ENCODE measurements at regions not wholly inside any gene's neighbourhood (a gene's known extent, or its start where the extent isn't known, plus 50 kb on each side); places are given as distances from the start of the nearest gene placed in this dataset.

DNA sequence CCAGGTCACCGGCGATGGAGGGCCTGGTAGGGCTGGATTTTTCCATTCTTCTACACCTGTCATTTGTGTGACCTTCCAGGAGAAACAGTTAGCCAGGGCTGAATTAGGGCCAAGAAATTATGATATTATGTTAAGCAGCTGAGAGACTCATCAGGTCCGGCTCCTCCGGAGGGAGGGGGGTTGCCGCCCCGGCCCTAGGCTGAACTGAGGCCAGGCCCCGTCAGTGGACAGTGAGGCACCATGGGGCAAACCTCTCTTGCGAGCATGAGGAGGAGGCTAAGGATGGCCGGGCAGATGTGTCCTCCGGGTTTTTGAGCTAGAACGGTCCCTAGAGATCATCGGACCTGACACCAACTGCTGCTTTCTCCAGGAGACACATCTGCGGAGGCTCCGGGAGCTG lies 150.1 kb downstream of the SOX11 start:
- DNase-seq (ENCODE audit: low spot score), result no peak

DNA sequence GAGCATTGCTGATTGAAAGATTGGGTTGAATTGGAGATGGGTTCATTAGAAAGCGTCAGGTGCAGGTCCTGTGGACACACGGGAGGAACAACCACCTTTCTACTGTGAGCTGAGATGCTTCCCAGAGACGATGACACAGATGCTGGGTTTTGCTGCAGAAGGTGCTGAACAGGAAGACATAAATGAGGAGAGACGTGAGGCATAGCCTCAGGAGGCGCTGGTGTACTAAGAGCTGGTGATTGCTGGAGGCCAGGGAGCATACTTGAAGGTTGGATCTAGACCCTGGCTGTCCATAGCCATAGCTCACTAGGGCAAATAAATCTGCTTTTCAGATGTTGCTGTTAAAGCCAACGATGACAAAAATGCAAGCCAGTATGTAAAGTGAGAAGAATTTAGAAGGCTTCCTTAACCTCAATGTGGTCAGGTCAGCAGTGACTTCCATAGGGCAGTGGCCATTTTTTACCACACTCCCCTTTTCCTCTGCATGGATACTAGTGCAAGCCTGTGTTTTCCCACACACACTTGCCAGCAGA lies 153.7 kb downstream of the SOX11 start:
- no peak for DNase-seq (ENCODE audit: low spot score)

DNA sequence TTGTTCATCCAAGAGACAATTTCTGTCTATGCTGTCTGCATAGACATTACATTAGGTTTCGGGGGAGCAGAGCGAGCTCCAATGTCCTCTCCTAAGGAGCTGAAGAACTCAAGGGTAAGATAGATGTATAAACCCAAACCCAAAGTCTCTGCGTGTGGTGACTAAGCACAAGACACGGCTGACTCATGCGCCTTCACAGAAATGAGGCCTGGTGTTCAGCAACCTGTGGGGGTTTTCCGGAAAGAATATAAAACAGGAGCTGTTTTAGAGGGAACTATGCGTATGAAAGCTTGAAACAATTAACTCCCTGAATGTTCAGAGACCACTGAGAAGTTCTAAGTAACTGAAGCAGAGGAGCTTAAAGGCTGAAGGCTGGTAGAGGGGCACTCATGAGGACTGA lies 154.7 kb downstream of the SOX11 start:
- no peak for DNase-seq (ENCODE audit: low spot score)

DNA sequence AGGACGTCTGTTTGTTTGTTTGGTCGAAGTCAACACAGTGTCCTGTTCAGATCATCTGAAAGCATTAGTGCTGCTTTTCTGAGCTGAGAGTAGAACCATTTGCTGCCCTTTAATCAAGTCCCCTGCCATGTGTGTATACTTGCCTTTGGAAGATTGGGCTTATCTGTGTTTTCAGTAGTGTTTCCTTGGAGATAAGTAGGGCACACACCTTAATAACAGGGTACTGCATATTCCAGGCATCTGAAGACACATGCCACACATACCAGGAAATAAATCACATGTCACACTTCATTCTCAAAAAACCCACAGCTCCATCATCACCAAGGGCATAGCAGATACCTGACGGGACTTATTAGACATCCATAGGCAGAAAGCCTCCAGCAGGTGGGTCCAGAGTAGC lies 157.4 kb downstream of the SOX11 start:
- DNase-seq (ENCODE audit: low spot score), result no peak

DNA sequence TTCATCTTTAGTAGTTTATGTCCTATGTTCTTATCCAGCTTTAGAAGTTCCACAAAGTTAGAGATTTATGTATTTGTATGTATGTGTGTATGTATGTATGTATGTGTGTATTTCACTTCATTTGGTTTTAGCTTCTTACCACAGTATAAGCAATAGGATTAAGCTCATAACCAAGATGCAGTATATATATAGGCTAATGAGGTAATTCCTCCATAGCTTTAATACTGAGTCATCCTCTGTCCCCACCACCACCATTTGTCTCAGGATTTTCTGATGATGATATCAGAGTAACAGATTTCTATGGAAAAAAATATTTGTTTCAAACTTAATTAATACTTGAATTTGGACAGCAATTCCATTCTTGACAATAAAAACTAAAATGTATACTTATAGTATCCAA lies 159.2 kb downstream of the SOX11 start:
- no peak for DNase-seq (ENCODE audit: low spot score)

DNA sequence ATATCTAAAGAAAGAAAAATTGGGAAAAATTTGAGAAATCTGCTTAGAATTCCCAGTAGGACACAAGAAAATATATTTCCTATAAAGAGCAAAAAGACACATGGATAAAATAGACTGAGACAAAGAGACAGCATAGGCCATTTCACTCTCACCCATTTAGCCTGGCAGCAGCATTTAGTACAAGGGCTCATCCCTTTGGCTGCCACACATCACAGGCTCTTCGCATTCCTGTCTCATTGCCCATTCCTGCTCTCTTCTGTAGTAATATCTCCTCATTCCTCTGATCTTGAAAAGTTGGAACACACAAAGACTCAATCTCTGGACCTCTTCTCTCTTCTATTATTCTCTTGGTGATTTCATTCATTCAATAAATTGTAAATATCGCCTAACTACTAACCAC lies 162.6 kb downstream of the SOX11 start:
- no peak for DNase-seq (ENCODE audit: low spot score)

DNA sequence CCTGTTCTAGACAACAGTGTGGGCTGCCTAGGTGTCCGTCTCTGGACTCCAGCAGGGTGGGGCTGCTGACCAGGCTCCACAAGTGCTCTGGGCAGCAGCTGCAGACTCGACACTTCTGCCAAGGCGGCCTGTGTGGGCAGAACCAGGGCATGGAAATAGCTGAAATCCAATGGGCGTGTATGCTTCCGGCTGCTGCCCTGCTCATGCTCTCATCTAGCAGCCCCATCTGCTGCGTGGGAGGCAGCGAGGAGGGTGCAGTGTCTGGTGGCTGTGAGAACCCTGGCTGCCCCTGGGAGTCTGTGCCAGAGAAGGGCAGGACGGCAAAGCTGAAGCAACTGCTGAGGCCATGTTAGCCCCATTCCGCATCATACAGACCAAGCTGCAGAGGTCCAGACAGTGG lies 174.9 kb downstream of the SOX11 start:
- DNase-seq (ENCODE audit: low spot score), result no peak

DNA sequence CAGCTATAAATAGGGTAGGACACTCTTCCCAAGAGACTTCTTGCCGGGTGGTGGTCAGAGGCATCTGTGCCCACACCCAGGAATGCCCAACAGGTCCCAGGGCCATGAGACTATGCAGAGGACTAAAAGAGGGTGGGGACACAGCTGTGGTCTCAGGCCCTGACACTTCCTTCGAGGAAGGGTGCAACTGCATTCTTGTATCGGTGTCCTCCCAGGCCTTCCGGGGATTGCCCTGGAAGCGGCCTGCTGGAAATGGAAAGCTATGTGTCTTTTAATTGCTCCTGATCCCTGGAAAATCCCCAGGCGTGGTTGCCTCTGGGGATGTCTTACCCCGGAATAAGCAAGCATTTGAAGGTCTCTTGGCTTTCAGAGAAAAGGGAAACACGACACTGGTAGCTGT lies 176.7 kb downstream of the SOX11 start:
- DNase-seq (ENCODE audit: low spot score), result no peak

DNA sequence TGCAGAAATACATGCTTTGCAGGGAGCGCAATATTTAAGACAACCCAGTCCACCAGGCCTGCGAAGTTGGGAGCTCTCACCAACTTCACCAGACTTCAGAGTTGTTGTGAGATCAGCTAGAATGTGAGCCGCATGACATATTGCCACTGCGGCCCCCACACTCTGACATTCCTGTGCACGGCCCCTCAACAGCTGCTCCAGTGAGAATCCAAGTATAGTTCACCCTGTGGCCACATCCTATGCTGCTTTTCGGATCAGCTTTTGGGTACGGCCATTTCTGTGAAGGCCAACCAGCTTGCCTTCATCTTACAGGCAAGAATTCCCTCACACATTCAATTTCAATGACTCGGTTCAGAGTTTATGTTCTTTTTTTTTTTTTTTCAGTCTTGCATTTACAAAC lies 177.8 kb downstream of the SOX11 start:
- DNase-seq (ENCODE audit: low spot score), result no peak

DNA sequence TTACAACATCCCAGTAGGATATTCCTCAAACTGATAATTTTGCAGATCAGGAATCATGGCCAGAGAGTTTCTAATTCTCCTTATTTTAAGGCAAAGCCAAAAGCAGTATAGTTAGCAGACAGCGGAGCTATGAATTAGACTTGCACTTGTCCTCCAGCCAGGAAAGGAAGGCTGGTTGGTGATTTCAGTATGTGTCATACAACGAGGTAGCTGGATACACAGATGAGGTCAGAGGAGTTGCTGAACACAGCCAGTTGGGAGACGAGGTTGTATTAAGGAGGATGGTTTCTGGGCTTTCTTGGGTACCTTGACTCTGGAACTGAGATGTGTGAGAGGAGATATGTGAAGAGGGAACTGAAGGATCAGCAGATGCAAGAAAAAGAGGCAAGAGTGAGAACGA lies 185.2 kb downstream of the SOX11 start:
- DNase-seq (ENCODE audit: low spot score), result no peak

DNA sequence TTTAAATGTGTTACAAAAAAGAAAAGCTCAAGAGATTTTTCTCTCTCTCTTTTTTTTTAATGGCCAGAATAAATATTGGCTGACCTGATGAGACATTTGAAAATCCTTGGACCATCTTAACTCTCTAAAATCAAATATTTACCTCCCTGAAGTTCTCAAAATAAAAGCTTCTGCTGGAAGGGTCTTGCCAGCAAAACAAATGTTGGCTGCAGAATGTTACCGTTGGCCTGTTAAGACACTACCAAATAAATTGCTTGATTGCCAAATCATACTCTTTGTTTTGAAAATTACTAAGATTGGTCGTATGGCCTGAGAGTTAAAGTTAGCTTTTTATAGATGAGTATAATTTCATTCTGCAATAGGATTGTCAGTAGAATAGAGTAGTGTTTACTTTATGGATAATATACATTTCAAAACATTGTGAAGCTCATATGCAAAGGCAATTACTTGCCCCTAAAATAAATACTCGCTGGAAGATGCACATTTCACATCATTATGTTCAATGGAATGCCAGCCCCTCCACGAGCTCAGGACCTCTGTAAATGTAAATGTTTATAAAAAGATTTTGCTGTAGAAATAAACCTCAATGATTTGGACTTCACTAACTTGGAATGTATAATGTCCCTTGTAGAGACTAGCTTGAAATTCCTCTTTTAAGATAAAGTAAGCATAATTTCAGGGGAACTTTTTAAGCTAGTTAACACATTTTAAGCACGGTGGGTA lies 193.4 kb downstream of the SOX11 start:
- no peak for DNase-seq (ENCODE audit: low spot score)

DNA sequence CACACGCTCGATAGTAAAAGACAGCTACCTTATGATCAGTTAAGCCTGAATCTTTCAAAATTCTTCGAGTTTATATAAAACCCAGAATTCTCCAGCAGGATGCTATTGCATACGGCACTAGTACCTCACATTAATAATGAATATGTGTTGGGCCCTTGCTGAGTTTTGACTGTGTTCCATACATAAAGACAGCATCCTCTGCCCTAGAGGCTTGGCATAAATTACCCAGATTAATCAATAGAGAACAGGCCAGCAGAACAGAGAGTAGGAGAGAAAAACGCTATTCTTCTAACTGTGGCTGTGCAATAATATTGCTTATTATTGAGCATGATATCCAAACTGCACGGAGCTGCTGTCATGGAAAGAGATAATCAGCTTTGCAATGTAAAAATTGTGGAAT lies 194.3 kb downstream of the SOX11 start:
- no peak for DNase-seq (ENCODE audit: low spot score)

DNA sequence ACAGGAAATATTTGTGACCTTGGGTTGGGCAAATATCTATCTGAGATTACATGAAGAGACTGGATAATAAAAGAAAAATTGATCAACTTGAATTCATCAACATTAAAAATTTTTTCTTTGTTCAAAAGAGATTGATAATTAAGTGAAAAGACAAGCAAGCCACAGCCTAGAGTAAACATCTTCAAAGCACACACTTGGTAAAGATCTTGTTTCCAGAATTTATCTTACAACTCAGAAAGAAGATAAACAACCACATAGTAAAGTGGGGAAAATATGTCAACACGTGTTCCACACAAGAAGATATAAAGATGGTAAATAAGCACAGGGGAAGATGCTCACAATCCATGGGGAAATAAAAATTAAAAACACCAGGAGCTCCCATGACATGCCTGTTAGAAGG lies 195.9 kb downstream of the SOX11 start:
- DNase-seq (ENCODE audit: low spot score), result no peak

DNA sequence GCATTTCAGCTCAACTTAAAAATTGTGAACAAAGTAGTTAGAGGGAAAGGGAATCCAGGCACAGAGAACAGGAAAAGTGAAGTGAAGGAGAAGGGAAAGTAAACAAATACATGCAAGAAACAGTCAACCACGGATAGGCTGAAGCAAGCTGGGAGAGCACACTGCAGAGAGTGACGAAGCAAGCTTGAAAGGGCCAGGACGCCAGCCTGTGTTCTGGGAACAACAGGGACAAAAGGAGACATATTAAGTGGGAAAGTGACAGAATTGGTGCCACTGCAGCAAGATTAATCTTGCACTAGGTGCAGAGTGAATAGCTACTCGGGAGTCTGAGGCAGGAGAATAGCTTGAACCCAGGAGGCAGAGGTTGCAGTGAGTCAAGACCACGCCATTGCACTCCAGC lies 197.3 kb downstream of the SOX11 start:
- no peak for DNase-seq (ENCODE audit: low spot score)

DNA sequence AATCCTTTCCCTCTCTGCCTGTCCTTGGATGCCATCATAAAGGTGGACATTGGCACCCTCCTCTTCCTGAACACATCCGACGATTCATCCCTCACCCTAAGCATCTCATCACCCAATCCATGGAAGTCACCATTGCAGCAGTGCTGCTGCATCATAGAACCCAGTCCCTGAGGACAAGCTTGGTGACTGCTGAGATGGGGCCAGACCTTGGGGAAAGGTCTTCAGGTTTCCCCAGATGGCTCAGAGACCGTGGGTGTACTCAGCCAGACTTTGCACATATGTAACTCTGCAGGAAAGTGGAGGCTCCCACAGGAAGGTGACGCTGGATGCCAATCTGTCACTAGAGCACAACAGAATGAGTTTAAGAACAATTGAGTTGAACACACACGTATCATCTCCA lies 202.2 kb downstream of the SOX11 start:
- DNase-seq (ENCODE audit: low spot score), result no peak

DNA sequence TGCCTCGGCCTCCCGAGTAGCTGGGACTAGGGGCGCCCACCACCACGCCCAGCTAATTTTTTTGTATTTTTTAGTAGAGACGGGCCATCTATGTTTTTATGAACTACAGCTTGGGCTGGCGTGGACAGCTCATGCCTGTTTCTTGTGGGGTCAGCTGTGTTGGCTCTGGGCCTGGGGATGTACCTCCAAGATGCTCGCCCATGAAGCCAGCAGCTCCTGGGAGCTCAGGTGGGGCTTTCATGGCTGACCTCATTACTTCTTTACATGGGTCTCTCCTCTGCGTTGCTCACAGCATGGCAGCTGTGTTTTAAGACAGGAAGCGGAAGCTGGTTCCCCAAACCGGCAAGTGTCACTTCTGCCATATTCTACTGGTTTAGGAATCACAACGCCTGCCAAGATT lies 203.1 kb downstream of the SOX11 start:
- DNase-seq (ENCODE audit: low spot score), result no peak

DNA sequence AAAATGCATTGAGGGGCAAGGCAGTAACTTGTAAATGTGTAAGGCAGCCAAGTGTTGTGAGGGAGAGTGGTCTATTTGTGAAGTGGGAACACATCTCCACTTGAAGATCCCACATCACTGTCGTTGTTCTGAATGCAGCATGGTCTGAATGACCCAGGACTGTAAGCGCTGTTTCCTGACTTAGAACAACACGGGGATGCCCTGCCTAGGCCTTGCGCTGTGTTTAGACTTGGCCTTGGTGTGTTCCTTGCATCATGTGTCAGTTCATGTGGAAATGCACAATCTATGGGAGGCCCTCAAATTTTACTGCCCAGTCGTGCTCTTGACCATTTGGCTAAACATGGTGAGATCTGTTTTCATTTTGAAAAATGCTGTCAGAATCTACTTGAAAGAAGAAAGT lies 205.1 kb downstream of the SOX11 start:
- no peak for DNase-seq (ENCODE audit: low spot score)

DNA sequence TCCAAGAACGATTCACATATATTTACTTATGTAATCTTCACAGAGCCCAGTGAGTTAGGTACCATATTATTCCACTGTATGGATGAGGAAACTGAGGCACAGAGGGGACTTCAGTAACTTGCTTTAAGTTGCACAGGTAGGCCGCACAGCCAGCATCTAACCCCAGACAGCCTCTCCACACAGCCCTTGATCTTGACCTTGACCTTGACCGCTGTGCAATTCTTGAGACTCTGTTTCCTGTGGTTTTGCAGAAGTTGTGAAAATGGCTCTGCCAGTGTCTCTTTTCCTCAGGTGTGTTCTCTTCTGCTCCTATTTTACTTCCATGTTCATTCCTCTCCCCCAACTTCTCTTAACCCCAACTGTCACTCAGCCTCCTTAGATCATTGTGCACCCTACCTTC lies 206.5 kb downstream of the SOX11 start:
- DNase-seq (ENCODE audit: low spot score), result no peak

DNA sequence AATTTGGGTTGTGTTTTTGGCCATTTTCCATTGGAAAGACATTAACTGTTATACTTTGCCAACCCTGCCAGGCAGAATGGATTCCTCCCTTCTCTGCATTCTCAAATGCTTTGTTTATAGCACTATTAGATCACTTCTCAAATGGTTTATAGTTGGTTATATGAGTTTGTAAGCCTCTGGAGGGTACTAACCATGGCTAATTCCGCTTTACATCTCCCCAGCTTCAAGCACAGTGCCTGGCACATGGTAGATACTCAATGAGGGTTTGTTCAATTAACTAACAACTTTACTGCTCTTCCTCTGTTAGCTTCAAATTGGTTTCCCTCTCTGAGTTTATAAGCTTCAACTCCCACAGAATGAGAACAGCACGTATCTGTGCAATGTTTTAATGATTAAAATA lies 213.5 kb downstream of the SOX11 start:
- DNase-seq (ENCODE audit: low spot score), result no peak

DNA sequence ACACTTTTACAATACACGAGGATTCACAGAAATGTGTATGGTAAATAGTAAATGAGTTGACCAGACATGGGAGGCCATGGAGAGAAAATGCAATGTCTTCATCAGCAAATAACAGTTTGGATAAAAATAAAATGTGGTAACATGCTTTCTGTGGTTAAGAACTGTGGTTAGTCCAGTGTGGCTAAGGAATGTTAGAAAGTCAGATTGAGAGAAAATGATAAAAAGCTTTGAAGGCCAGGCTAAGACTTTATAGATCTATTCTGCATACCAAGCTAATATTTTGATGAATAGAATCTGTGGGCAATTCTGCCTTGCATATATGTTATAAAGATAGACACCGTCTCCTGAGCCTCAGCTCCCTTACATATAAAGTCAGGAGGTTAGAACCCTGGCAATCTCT lies 215.9 kb downstream of the SOX11 start:
- no peak for DNase-seq (ENCODE audit: low spot score)

DNA sequence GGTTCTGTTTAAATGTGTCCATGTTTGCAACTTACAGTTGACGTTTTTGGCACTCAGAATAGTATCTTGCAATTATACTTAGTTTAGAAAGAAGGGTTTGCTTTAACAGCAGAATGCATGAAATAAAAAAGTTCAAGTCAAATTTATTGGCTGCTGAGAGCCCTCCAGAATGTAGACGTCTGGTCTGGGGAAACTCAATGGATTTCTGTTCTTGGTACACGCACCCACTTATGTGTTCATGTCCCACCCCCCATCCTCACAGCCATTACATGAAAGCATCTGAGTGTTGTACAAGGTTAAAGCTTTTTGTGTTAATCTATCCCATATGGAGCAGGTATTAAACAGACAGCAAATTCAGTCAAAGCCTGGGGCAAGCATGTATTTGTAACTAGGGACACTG lies 219.5 kb downstream of the SOX11 start:
- no peak for DNase-seq (ENCODE audit: low spot score)

DNA sequence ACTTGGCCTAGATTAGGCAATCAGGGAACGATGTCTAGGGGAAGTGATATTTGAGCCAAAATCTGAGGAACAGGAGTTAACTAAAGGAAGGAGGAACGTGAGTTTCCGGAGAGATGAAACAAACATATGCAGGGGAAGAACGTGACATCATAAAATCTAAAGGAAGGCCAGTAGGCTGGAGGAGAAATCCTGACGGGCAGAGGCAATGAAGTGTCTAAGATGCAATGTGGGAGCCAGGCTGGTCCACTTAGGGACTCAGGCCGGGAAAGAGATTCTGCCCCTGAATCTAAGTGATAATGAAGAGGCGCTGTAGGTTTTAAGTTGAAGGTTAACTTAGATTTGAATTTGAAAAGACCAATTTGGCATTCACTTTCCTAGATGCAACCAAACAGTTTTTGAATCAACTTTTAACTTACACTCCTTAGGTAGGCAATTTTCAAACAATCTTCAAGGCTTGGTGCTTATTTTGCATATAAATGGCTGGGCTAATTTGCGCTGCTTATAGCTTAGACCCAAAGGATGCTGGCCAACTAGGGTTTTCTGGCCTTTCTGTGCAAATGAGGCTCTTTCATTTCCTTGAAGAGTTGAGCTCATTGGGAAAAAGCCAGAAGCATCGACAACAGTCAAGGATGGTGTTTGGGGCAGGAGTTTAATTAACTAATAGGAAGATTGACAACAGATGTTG lies 221.7 kb downstream of the SOX11 start:
- no peak for DNase-seq (ENCODE audit: low spot score)

DNA sequence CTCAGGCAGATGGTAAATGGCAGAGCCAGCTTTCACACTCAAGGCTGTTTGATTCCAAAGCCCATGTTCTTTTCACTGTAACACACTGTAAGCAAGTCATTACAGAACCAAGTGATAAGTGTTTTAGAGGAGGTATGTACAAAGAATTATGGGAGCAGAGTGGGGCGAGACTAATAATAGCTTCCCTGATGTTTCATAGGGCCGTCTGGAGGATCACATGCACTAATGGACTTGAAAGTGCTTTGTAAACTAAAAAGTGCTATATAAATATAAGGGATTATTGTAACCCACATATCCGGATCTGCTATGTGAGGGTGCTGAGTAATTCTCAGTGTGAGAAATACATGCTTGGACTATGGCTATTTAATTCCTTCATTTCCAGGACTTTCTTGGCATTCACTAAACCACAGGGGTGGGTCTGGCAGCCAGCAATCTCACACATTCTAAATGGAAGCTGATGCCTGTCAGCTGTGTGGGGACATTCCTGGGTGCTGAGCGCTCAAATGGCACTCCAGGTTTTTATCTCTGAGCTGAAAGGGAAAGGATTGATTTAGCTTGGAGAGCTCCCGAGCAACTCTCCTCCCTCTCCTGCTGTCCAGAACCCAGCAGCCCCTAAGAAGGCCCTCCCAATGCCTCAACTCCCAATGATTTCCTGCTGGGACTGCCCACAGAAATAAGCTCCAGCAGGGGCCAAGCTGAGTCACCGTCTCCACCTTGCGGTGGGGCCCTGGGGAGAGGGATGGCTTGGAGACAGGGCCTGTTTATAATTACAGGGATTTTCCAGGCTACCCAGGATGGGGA lies 222.8 kb downstream of the SOX11 start:
- DNase-seq (ENCODE audit: low spot score), result no peak

All from hematopoietic multipotent progenitor cell treated with erythropoietin and hydrocortisone succinate and interleukin-3 and kit ligand, for 15 days (in vitro differentiated cells).